NCI-H446 (cell line): ENCODE measurements at regions not wholly inside any gene's neighbourhood (a gene's known extent, or its start where the extent isn't known, plus 50 kb on each side); places are given as distances from the start of the nearest gene placed in this dataset.
"Not testable (repeated sequence)": the region's sequence is repeated elsewhere in the genome, so short reads cannot be mapped to it uniquely, and the experiment has no call there.

ENCODE experiments used
- DNase-seq, 2 experiments: peaks; one replicate each; lab custom pipeline; 2025; lab: John Stamatoyannopoulos, UW

- no peak for DNase-seq
Measured at GRCh38 chr11:90770007-90770406, 547.2 kb upstream of the CHORDC1 start.

DNA sequence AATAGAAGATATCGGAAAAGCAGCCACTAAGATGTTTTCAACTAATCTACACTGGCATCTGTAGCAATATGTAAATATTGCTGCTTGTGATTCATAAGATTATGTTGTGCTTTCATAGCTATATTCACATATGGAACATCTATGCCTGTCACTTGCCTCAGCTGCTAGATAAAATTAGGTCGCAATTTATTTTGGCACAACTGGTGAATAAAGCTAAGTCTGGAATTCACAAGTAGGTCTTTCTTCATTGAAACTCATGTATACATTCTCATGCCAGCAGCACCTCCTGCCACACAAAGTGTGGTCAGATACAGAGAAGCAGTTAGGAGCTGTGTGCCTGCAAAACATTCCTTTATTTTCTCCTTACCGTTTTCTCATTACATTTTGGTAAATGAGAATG, 543.3 kb upstream of the CHORDC1 start:
- DNase-seq, result peak in 1 of 2 experiments; percentile 2

DNA sequence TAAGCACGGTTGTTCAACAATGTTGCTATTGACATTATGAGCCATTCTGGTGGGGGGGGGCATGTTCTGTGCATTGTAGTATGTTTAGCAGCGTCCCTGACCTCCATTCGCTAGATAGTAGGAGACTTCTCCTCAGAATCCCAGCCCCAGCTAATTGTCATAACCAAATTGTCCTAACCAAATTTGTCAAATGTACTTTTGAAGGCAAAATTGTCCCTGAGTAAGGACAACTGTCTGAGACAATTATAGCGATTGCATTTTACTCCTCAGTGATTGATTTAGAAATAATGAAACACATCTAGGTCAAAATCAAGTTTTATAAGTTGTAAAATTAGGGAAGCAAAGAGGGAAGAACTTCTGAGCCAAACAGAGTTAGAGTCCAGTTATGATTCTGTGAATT, 541.8 kb upstream of the CHORDC1 start:
- no peak for DNase-seq

GRCh38 chr11:90757849-90758494, 535.1 kb upstream of the CHORDC1 start:
- DNase-seq, result no peak

GRCh38 chr11:90756617-90757016, 533.8 kb upstream of the CHORDC1 start:
- DNase-seq, result no peak

GRCh38 chr11:90753546-90753945, 530.7 kb upstream of the CHORDC1 start:
- DNase-seq, result no peak

GRCh38 chr11:90747057-90747456, 524.2 kb upstream of the CHORDC1 start:
- no peak for DNase-seq

GRCh38 chr11:90744169-90744568, 521.3 kb upstream of the CHORDC1 start:
- no peak for DNase-seq

DNA sequence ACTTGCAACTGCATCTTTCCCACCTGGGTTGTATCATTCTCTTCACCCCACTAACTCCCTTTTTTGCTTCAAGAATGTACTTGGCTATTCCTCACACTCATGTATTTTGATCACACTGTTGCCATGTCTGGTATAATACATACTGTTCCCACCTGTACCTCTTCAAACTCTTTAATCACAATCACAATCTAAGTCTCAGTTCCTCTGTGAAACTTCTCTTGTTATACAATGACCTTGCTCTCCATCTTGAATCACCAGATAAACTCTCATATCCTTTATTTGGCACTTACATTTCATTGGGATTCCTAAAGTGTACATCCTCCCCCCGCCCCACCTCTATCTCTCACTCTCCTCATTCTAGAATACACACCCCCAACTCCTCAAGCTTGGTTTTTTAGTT, 516.0 kb upstream of the CHORDC1 start:
- DNase-seq, result no peak

DNA sequence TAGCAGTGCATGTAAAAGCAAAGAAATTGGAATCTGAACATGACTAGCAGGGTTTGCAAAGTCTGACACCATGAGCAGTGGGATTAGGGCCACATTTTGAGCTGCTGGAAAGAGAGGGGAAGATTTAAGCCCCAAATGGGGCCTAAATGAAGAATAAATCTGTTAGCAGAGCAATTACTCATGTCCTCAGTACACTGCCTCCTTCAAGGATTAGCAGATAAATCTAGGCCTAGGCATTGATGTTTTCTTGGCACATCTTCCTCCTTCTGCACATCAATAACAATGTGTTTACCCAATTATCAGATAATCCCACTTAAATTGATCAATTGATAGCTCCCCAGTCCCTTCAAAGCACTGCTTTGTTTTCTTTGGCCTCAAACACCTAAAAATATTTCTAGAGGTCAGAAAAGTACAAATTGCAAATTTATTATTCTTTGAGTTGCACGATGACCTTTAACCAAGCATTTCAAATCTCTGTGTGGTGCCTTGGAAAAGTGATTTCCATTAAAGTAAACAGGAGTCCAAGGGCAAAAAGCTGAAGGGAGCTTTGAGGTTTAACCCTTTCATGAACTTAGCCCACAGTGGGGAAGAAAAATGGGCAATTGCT, 514.7 kb upstream of the CHORDC1 start:
- peak; percentile 56 to 62 for DNase-seq

DNA sequence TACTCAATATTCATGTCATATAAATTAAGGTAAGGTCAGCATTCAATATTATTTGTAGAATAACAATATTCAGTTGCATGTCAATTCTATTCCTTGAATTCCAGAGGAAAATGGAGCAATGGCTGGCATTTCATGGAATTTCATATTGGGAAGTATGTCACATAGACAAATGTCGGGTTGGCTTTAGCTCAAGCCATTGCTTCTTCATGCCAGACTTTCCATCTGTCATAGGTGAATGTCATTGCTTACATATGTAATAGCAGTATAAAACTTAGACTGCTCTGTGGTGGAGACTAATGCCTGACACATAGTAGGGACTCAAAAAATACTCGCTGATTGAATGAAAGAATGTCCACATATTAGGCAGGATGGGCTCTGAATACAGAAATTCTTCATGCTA, 509.6 kb upstream of the CHORDC1 start:
- DNase-seq, result peak in 1 of 2 experiments; percentile 34

DNA sequence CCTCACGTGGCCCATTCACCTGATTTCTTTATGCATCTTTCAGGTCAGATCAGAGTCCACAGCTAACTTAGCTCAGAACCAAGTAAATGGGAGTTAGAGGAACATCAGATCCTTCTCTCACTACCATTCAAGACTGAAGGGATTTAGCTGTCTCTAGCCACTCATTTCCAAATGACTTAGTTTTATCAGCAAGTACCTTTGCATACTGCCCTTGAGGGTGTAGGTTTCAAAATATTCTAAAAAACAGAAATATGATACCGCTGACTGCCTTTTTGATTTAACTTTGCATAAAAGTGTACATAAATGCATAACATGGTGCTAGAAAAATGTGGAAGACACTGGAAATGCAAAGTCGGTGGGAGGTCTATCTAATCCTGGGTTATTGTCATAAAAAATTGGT, 500.6 kb upstream of the CHORDC1 start:
- no peak for DNase-seq

GRCh38 chr11:90722552-90723190, 499.8 kb upstream of the CHORDC1 start:
- no peak for DNase-seq

GRCh38 chr11:90717522-90717921, 494.7 kb upstream of the CHORDC1 start:
- no peak for DNase-seq

DNA sequence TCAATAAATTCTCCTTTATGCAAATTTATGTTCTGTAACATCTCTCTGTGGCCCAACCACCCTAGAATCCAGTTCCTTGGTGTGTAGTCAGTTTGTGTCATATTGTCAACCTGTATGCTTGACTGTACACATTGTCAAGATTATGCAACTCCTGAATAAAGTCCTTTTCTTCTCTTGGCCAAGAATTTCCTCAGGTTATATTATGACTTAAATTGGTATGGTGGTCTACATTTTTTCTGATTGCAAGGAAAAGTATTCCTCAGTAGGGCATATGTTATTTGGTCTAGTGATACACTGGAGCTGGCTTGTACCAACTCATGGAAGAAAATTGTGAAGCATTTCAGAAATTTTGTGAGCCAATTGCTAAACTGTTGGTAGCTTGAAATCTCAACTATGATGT, 482.8 kb upstream of the CHORDC1 start:
- DNase-seq, result no peak

- DNase-seq, result no peak
Measured at GRCh38 chr11:90704510-90704909, 481.7 kb upstream of the CHORDC1 start.

DNA sequence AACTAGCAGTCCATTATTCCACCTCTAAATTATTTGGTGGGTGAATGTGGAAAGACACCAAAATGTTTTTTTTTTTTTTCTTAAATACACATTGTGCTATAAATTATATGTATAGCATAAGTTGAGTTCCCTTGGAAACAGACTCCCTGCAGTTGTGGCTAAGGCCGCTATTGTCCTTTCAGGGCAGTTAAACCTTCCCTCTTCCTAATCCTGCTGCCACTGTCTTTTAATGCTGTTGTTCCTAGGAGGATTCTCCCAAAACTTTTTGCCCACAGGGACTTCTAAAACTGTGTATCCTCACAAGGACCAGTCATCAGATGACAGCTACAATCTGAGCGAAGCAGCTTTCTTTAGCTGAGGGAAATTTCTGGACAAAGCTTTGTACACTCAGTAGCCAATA, 478.9 kb upstream of the CHORDC1 start:
- no peak for DNase-seq

DNA sequence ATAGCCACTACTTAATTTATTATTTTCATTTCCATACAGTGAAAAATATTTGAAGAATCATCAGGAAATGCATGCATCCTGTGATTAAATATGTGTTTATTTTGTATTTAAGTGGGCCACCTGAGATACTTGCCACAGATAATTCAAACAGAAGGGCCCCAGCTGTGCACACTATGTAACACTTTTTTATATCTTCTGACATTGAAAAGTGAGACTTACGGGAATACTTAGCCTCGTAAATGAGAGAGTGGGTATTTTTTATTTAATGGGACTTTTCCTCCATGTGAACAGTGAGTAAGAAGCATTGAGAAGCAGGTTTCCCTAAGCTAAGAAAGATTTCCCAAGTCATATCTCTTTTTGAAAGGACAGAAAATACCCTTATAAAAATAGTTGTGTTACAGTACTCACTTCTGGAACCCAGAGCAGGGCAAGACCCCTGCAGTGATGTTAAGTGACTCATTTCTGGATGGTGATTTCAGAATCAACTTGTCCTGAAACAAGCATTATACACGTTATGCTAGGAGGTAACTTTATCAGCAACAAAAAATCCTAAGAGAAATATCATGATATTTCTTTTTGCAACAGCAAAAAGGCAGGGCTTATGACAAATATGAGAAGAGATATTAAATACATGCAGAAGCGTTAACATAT, 478.1 kb upstream of the CHORDC1 start:
- no peak for DNase-seq

- no peak for DNase-seq
Measured at GRCh38 chr11:90699791-90700400, 477.0 kb upstream of the CHORDC1 start.

- DNase-seq, result no peak
Measured at GRCh38 chr11:90698238-90698637, 475.4 kb upstream of the CHORDC1 start.

GRCh38 chr11:90675496-90675895, 452.6 kb upstream of the CHORDC1 start:
- DNase-seq, result not testable (repeated sequence)

DNA sequence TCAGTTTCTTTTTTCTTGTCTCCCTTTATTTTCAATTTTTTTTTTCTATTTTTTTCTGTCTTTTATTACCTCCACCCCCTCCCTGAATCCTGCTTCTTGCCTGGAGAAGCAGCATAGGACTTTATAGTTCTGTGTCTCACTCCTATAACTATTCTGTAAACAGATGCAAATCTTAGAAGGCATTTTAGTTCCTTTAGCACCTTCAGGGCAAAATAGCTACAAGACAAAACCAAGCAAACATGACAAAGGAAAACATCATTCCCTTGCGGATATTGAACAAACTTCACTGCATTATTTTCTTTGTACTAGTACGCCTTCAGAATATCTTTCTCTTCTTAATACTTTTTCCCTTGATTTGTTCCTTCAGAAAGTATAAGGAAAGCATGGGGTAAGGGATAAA, 446.2 kb upstream of the CHORDC1 start:
- no peak for DNase-seq

GRCh38 chr11:90668502-90668901, 445.7 kb upstream of the CHORDC1 start:
- no peak for DNase-seq
